ENCODE measurements at regions not wholly inside any gene's neighbourhood (a gene's known extent, or its start where the extent isn't known, plus 50 kb on each side); places are given as distances from the start of the nearest gene placed in this dataset.

DNA sequence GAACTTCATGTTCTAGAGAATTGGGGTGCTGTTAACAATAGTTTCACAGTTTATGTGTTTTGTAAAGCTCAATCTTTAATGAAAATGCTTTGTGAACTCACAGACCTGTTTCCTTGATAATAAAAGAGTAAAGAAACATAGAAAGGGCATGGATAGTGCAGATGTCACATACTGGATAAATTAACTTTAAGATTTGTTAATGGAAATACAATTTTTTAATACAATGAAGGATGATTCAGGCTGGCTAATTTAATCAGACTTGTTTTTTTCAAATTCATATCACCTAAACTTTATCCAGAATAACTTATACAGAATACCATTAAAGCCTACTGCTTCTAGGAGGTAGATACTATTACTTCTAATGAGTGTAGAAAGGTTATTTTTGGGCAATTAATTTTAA lies 1033.5 kb upstream of the SLC10A2 start:
- H3K9me2 ChIP-seq (ENCODE audit: low read depth, low read length), result no peaks in the 10 kb centered on the region
- no peak for TF ChIP-seq EZH2 (IDR thresholded peaks at IDR 0.05; ENCODE audit: borderline replicate concordance, low read length)
- TF ChIP-seq, protein P1, sequence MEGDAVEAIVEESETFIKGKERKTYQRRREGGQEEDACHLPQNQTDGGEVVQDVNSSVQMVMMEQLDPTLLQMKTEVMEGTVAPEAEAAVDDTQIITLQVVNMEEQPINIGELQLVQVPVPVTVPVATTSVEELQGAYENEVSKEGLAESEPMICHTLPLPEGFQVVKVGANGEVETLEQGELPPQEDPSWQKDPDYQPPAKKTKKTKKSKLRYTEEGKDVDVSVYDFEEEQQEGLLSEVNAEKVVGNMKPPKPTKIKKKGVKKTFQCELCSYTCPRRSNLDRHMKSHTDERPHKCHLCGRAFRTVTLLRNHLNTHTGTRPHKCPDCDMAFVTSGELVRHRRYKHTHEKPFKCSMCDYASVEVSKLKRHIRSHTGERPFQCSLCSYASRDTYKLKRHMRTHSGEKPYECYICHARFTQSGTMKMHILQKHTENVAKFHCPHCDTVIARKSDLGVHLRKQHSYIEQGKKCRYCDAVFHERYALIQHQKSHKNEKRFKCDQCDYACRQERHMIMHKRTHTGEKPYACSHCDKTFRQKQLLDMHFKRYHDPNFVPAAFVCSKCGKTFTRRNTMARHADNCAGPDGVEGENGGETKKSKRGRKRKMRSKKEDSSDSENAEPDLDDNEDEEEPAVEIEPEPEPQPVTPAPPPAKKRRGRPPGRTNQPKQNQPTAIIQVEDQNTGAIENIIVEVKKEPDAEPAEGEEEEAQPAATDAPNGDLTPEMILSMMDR (IDR thresholded peaks at IDR 0.05; ENCODE audit: low read length), result no peak
- H3K27me3 ChIP-seq (ENCODE audit: insufficient read depth, low read length), result no peaks in the 10 kb centered on the region
- no peak overlapping the region for H3K4me2 ChIP-seq (ENCODE audit: low read length)
- H2AFZ ChIP-seq (ENCODE audit: low read length), result no peak overlapping the region
- H3K9me3 ChIP-seq (ENCODE audit: low read length), result no peaks in the 10 kb centered on the region
- no peaks in the 10 kb centered on the region for H3F3A ChIP-seq (ENCODE audit: insufficient read depth, low read length)
- H3K4me3 ChIP-seq (ENCODE audit: low read depth, low read length, poor library complexity, severe bottlenecking), result no peak overlapping the region
- no peaks in the 10 kb centered on the region for H4K20me1 ChIP-seq (ENCODE audit: insufficient read depth, low read length)
- H3K27ac ChIP-seq (ENCODE audit: low read depth, low read length, poor library complexity, severe bottlenecking), result no peak overlapping the region
- no peaks in the 10 kb centered on the region for H3K79me2 ChIP-seq (ENCODE audit: insufficient read depth, low read length)
- no peak overlapping the region for H3K9ac ChIP-seq (ENCODE audit: low read length)
- no peaks in the 10 kb centered on the region for H3K4me1 ChIP-seq (ENCODE audit: insufficient read depth, low read length, severe bottlenecking)
- H3K36me3 ChIP-seq (ENCODE audit: insufficient read depth, low read length), result no peaks in the 10 kb centered on the region

DNA sequence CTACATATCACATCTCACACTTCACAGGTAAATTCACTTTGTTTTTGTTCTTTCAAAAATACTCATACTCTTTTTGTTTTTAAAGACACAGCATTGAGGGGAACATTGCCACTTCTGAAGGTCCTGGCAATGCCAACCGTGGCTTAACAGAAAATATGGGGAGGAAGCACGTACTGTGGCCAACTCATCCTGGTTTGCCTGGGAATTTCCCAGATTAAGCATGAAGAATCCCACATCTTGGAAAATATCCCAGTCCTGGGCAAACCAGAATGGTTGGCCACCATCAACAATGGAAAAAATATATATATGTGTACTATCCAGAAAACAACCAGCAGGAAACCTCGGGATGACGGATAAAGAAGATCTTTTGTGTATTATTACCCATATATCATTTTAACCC lies 1032.2 kb upstream of the SLC10A2 start:
- Histone ChIP-seq H3K4me1 (ENCODE audit: insufficient read depth, low read length, severe bottlenecking) (no peaks in the 10 kb centered on the region), H3K9me3 (ENCODE audit: low read length) (no peaks in the 10 kb centered on the region), H2AFZ (ENCODE audit: low read length) (no peak overlapping the region), H3K79me2 (ENCODE audit: insufficient read depth, low read length) (no peaks in the 10 kb centered on the region), H3K9ac (ENCODE audit: low read length) (no peak overlapping the region), H3K9me2 (ENCODE audit: low read depth, low read length) (no peaks in the 10 kb centered on the region), H3K4me2 (ENCODE audit: low read length) (no peak overlapping the region), H3F3A (ENCODE audit: insufficient read depth, low read length) (no peaks in the 10 kb centered on the region), H3K36me3 (ENCODE audit: insufficient read depth, low read length) (no peaks in the 10 kb centered on the region), H3K4me3 (ENCODE audit: low read depth, low read length, poor library complexity, severe bottlenecking) (no peak overlapping the region), H3K27me3 (ENCODE audit: insufficient read depth, low read length) (no peaks in the 10 kb centered on the region), H3K27ac (ENCODE audit: low read depth, low read length, poor library complexity, severe bottlenecking) (no peak overlapping the region), H4K20me1 (ENCODE audit: insufficient read depth, low read length) (no peaks in the 10 kb centered on the region)
- TF ChIP-seq EZH2 (IDR thresholded peaks at IDR 0.05; ENCODE audit: borderline replicate concordance, low read length), result no peak
- TF ChIP-seq, protein P1 (IDR thresholded peaks at IDR 0.05; ENCODE audit: low read length), result no peak

DNA sequence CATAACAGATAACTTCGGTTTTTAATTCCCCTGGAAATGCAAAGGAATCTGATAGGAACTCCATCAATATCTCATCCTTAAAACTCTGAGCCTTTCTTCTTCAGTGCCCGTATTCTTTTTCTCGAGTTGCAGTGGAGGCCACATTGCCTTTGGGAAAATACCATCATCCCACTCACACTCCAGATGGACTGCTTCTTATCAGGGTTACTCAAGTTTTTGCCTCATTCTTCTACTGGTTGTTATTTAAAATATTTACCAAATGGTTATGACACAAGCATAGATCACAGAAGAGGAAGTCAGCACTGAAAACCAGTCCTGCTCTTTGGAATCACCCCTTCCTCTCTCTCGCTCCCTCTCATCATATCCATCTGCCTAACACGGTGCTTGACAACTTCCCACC lies 1020.5 kb upstream of the SLC10A2 start:
- Histone ChIP-seq H3K4me1 (ENCODE audit: insufficient read depth, low read length, severe bottlenecking) (no peaks in the 10 kb centered on the region), H3K27me3 (ENCODE audit: insufficient read depth, low read length) (no peaks in the 10 kb centered on the region), H4K20me1 (ENCODE audit: insufficient read depth, low read length) (no peaks in the 10 kb centered on the region), H2AFZ (ENCODE audit: low read length) (no peak overlapping the region), H3K36me3 (ENCODE audit: insufficient read depth, low read length) (no peaks in the 10 kb centered on the region), H3F3A (ENCODE audit: insufficient read depth, low read length) (no peaks in the 10 kb centered on the region), H3K27ac (ENCODE audit: low read depth, low read length, poor library complexity, severe bottlenecking) (no peak overlapping the region), H3K9me3 (ENCODE audit: low read length) (no peaks in the 10 kb centered on the region), H3K9me2 (ENCODE audit: low read depth, low read length) (no peaks in the 10 kb centered on the region; the same call in 1 of the 2 replicates), H3K4me3 (ENCODE audit: low read depth, low read length, poor library complexity, severe bottlenecking) (no peak overlapping the region), H3K9ac (ENCODE audit: low read length) (no peak overlapping the region), H3K4me2 (ENCODE audit: low read length) (no peak overlapping the region), H3K79me2 (ENCODE audit: insufficient read depth, low read length) (no peaks in the 10 kb centered on the region)
- TF ChIP-seq, protein P1 (IDR thresholded peaks at IDR 0.05; ENCODE audit: low read length), result no peak
- no peak for TF ChIP-seq EZH2 (IDR thresholded peaks at IDR 0.05; ENCODE audit: borderline replicate concordance, low read length)
